ENCODE measurements at regions not wholly inside any gene's neighbourhood (a gene's known extent, or its start where the extent isn't known, plus 50 kb on each side); places are given as distances from the start of the nearest gene placed in this dataset.

GRCh38 chr5:57676222-57677098 is 193.8 kb upstream of the ACTBL2 start:
- Histone ChIP-seq H3K27ac (ENCODE audit: low read length) (no peak overlapping the region), H4K20me1 (ENCODE audit: insufficient read depth, low read length) (no peaks in the 10 kb centered on the region), H2AFZ (ENCODE audit: low read depth, low read length) (no peak overlapping the region), H3K79me2 (ENCODE audit: insufficient read depth, low read length) (no peaks in the 10 kb centered on the region), H3K36me3 (ENCODE audit: insufficient read depth, low read length) (no peaks in the 10 kb centered on the region), H3K4me3 (ENCODE audit: low read depth in 1 of 2, low read length in 2 of 2) (no peak overlapping the region), H3K4me1 (ENCODE audit: insufficient read depth, low read length) (no peaks in the 10 kb centered on the region), H3K4me2 (ENCODE audit: insufficient read depth, low read length) (no peak overlapping the region), H3K9ac (ENCODE audit: low read depth, low read length) (no peak overlapping the region), H3K27me3 (ENCODE audit: insufficient read depth, low read length, poor library complexity) (no peaks in the 10 kb centered on the region), H3K9me3 (ENCODE audit: insufficient read depth, low read length, severe bottlenecking) (no peaks in the 10 kb centered on the region)
- ATAC-seq (ENCODE audit: insufficient read depth, low read depth), result no peak
- DNase-seq, result no peak
- TF ChIP-seq CTCF (IDR thresholded peaks at IDR 0.05; ENCODE audit: borderline replicate concordance, extremely low read depth, low read length, poor library complexity, severe bottlenecking) (no peak), EZH2 (IDR thresholded peaks at IDR 0.05; ENCODE audit: borderline replicate concordance, low read depth, low read length, severe bottlenecking) (no peak)

GRCh38 chr5:57675236-57675635 is 192.6 kb upstream of the ACTBL2 start:
- H3K4me3 ChIP-seq (ENCODE audit: low read depth in 1 of 2, low read length in 2 of 2), result no peak overlapping the region
- no peak for DNase-seq

GRCh38 chr5:57671371-57671770 is 188.8 kb upstream of the ACTBL2 start:
- no peak overlapping the region for H3K27ac ChIP-seq (ENCODE audit: low read length)
- no peak overlapping the region for H2AFZ ChIP-seq (ENCODE audit: low read depth, low read length)
- H3K27me3 ChIP-seq (ENCODE audit: insufficient read depth, low read length, poor library complexity), result no peaks in the 10 kb centered on the region
- no peaks in the 10 kb centered on the region for H3K4me1 ChIP-seq (ENCODE audit: insufficient read depth, low read length)
- H3K4me3 ChIP-seq (ENCODE audit: low read depth in 1 of 2, low read length in 2 of 2), result no peak overlapping the region
- no peak overlapping the region for H3K9ac ChIP-seq (ENCODE audit: low read depth, low read length)
- TF ChIP-seq EZH2 (IDR thresholded peaks at IDR 0.05; ENCODE audit: borderline replicate concordance, low read depth, low read length, severe bottlenecking), result no peak
- no peak for TF ChIP-seq CTCF (IDR thresholded peaks at IDR 0.05; ENCODE audit: borderline replicate concordance, extremely low read depth, low read length, poor library complexity, severe bottlenecking)
- H3K79me2 ChIP-seq (ENCODE audit: insufficient read depth, low read length), result no peaks in the 10 kb centered on the region
- no peaks in the 10 kb centered on the region for H3K36me3 ChIP-seq (ENCODE audit: insufficient read depth, low read length)
- ATAC-seq (ENCODE audit: insufficient read depth, low read depth) (no peak), DNase-seq (no peak)
- H3K9me3 ChIP-seq (ENCODE audit: insufficient read depth, low read length, severe bottlenecking), result no peaks in the 10 kb centered on the region
- no peak overlapping the region for H3K4me2 ChIP-seq (ENCODE audit: insufficient read depth, low read length)
- no peaks in the 10 kb centered on the region for H4K20me1 ChIP-seq (ENCODE audit: insufficient read depth, low read length)

More at GRCh38 chr5:57675236-57675635, 192.6 kb upstream of the ACTBL2 start:
- H2AFZ ChIP-seq (ENCODE audit: low read depth, low read length), result no peak overlapping the region
- H3K36me3 ChIP-seq (ENCODE audit: insufficient read depth, low read length), result no peaks in the 10 kb centered on the region
- no peaks in the 10 kb centered on the region for H3K9me3 ChIP-seq (ENCODE audit: insufficient read depth, low read length, severe bottlenecking)
- no peak overlapping the region for H3K9ac ChIP-seq (ENCODE audit: low read depth, low read length)
- H3K79me2 ChIP-seq (ENCODE audit: insufficient read depth, low read length), result no peaks in the 10 kb centered on the region
- H3K27ac ChIP-seq (ENCODE audit: low read length), result no peak overlapping the region
- no peaks in the 10 kb centered on the region for H4K20me1 ChIP-seq (ENCODE audit: insufficient read depth, low read length)
- no peak for ATAC-seq (ENCODE audit: insufficient read depth, low read depth)
- no peaks in the 10 kb centered on the region for H3K4me1 ChIP-seq (ENCODE audit: insufficient read depth, low read length)
- H3K27me3 ChIP-seq (ENCODE audit: insufficient read depth, low read length, poor library complexity), result no peaks in the 10 kb centered on the region
- no peak for TF ChIP-seq EZH2 (IDR thresholded peaks at IDR 0.05; ENCODE audit: borderline replicate concordance, low read depth, low read length, severe bottlenecking)
- no peak for TF ChIP-seq CTCF (IDR thresholded peaks at IDR 0.05; ENCODE audit: borderline replicate concordance, extremely low read depth, low read length, poor library complexity, severe bottlenecking)
- H3K4me2 ChIP-seq (ENCODE audit: insufficient read depth, low read length), result no peak overlapping the region
